Stomach smooth muscle (tissue), 2 donors: ENCODE measurements at regions not wholly inside any gene's neighbourhood (a gene's known extent, or its start where the extent isn't known, plus 50 kb on each side); places are given as distances from the start of the nearest gene placed in this dataset.

Experiments used
- H3K27ac ChIP-seq: one replicate; pipeline ENCODE4 v1.7.0; 2013; ENCODE audit warnings: mild to moderate bottlenecking, low read length, inconsistent platforms
- H3K27me3 ChIP-seq, 2 donors: one replicate each; pipeline ENCODE4 v1.7.0; 2013; ENCODE audit warnings: low read length in 2 of 2; ENCODE audit not compliant: insufficient read depth in 2 of 2, control insufficient read depth in 1 of 2
- H3K36me3 ChIP-seq, 2 donors: one replicate each; pipeline ENCODE4 v1.7.0; 2013; ENCODE audit warnings: low read length in 2 of 2; ENCODE audit not compliant: control insufficient read depth in 2 of 2, insufficient read depth in 2 of 2
- H3K4me1 ChIP-seq: one replicate; pipeline ENCODE4 v1.7.0; 2013; ENCODE audit warnings: low read length; ENCODE audit not compliant: control insufficient read depth, insufficient read depth
- H3K4me3 ChIP-seq, 2 donors: one replicate each; pipeline ENCODE4 v1.7.0; 2013; ENCODE audit warnings: low read length in 2 of 2
- H3K9ac ChIP-seq, 2 donors: one replicate each; pipeline ENCODE4 v1.7.0; 2013; ENCODE audit warnings: low read length in 2 of 2, mild to moderate bottlenecking in 1 of 2
- H3K9me3 ChIP-seq, 2 donors: one replicate each; pipeline ENCODE4 v1.7.0; 2013; ENCODE audit warnings: low read length in 2 of 2; ENCODE audit not compliant: control insufficient read depth in 2 of 2
- donor health status: healthy.
- donor health status: Pancreatic carcinoma.

DNA sequence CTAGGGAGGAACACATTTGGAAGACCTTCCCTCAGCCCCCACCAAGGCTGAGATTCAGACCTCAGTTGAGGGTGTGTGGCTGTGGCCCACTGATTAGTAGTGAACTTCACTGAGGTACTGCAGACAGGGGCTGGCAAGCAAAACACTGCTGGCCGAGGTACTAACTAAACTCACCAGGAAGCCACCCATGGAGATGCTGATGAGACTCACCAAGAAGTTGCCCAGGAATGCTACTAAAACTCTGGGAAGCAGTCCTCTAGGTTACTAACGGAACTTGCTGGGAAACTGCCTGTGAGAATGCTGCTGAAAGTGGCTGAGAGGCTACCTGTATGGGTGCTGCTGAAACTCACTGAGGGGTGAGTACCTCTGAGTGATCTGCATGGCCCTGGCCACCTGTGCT, 372.4 kb upstream of the RPS6KA3 start:
- H3K27me3 ChIP-seq: no peaks in the 10 kb centered on the region
- no peaks in the 10 kb centered on the region for H3K4me1 ChIP-seq
- H3K27ac ChIP-seq: no peak overlapping the region
- H3K36me3 ChIP-seq: no peaks in the 10 kb centered on the region
- peaks cover 0 to 4% of the 10 kb centered on the region in 2 donors for H3K9me3 ChIP-seq
- H3K9ac ChIP-seq: no peak overlapping the region
- H3K4me3 ChIP-seq: no peak overlapping the region

DNA sequence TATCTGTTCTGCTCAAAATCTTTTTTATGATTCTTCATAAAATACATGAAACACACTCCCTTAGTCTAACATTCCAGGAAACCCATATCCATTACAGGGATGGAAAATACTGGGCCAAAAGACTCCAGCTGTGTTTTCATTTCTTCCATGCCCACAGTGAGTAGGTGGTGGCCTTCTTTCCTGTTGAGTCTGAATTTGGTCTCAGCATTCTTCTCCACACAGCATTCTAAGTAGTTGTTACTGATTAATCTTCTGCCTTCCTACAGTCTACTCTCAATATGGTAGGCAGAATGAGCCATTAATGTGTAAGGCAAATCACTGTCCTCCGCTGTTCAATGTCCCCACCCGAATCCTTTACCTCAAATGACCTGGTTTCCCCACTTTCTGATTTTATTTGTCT, 370.6 kb upstream of the RPS6KA3 start:
- Histone ChIP-seq H3K9ac (no peak overlapping the region), H3K4me1 (no peaks in the 10 kb centered on the region), H3K27ac (no peak overlapping the region), H3K9me3 (peaks cover 0 to 4% of the 10 kb centered on the region in 2 donors), H3K27me3 (no peaks in the 10 kb centered on the region), H3K36me3 (no peaks in the 10 kb centered on the region), H3K4me3 (no peak overlapping the region)

DNA sequence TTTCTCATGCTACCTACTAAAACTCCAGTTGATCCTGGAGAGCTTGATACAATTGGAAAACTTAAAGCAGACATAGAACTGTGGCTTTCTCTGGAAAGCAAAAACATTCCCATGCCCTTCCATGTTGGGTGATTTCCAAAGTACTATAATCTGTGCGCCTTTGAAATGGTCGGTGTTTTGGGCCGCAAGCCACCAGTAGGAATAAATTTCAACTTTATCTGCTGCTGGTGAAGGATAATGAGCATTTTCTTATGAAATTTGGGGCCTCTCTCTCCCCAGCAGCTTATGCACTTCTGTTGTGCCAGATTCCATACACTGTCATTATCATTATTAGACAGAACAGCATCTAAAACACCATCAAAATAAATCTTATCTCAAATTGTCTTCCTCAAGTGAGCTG, 366.7 kb upstream of the RPS6KA3 start:
- no peaks in the 10 kb centered on the region for H3K36me3 ChIP-seq
- H3K27ac ChIP-seq: no peak overlapping the region
- H3K4me3 ChIP-seq: no peak overlapping the region

DNA sequence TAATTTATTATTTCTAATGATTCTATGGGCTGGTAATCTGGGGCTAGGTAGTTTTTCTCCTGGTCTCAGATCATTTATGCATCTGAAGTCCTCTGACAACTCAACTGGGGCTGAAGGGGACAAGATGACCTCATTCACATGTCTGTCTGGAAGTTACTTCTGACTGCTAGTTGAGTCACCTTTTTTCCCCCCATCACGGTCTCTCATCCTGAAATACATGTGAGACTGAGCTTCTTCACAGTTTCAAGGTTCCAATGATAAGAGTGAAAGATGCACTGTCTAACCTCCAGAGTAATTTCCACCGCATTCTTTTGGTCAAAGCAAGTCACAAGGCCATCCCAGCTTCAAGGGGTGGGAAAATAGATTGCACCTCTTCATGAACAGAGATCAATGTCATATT, 356.7 kb upstream of the RPS6KA3 start:
- no peaks in the 10 kb centered on the region for H3K4me1 ChIP-seq
- peaks cover 0 to 2% of the 10 kb centered on the region in 2 donors for H3K27me3 ChIP-seq
- H3K27ac ChIP-seq: no peak overlapping the region
- H3K9me3 ChIP-seq: peaks cover 0 to 6% of the 10 kb centered on the region in 2 donors
- H3K9ac ChIP-seq: no peak overlapping the region
- no peaks in the 10 kb centered on the region for H3K36me3 ChIP-seq
- H3K4me3 ChIP-seq: no peak overlapping the region

More for the DNA sequence above, 366.7 kb upstream of the RPS6KA3 start:
- Histone ChIP-seq H3K9ac (no peak overlapping the region), H3K27me3 (peaks cover 0 to 7% of the 10 kb centered on the region in 2 donors), H3K4me1 (no peaks in the 10 kb centered on the region), H3K9me3 (no peaks in the 10 kb centered on the region)

DNA sequence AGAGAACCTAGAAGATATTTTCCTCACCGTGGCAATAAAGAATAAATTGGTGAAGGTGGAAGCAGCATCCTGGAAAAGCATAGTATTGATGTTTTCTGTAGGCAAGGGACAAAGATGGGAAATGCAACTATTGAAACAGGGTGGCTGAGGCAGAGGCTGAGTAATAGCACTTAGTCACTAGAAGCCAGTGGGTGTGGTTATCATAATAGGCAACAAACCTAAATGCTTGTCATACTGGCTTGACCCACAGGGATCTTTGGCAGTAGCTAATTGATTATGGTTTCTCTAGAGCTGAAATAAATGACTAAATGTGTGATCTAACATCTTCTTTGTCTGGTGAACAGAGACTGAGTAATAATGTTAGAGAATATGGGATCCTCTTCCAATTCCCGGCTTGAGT, 353.6 kb upstream of the RPS6KA3 start:
- Histone ChIP-seq H3K9me3 (peaks cover 0 to 6% of the 10 kb centered on the region in 2 donors), H3K27ac (no peak overlapping the region), H3K4me3 (no peak overlapping the region), H3K27me3 (peaks cover 0 to 5% of the 10 kb centered on the region in 2 donors), H3K9ac (no peak overlapping the region), H3K36me3 (no peaks in the 10 kb centered on the region), H3K4me1 (no peaks in the 10 kb centered on the region)

DNA sequence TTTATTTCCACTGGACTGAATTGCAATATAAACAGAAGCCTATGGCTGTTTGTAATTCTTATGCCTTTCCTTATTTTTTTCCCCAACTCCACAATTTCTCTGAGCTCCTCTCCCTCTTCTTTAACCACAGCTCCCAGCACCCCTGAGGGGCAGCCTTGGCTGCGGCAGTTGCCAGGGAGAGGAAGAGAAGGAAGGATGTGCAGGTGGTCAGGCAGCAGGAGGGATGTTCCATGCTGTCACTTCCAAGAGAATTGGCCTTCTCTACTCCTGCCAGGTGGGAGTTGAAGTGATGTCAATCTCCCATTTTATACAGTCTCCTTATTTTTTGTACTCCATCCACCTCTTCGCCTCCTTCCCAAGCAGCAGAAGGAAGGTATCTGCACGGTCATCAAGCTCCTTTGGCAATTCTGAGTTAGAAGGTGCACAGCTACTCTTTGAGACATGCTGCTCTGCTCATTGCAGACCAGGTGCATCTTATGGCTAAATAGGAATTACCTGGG, 343.3 kb upstream of the RPS6KA3 start:
- H3K27ac ChIP-seq: no peak overlapping the region
- H3K4me3 ChIP-seq: no peak overlapping the region
- no peak overlapping the region for H3K9ac ChIP-seq
- H3K9me3 ChIP-seq: no peaks in the 10 kb centered on the region
- H3K27me3 ChIP-seq: peaks cover 0 to 6% of the 10 kb centered on the region in 2 donors
- no peaks in the 10 kb centered on the region for H3K4me1 ChIP-seq
- no peaks in the 10 kb centered on the region for H3K36me3 ChIP-seq

DNA sequence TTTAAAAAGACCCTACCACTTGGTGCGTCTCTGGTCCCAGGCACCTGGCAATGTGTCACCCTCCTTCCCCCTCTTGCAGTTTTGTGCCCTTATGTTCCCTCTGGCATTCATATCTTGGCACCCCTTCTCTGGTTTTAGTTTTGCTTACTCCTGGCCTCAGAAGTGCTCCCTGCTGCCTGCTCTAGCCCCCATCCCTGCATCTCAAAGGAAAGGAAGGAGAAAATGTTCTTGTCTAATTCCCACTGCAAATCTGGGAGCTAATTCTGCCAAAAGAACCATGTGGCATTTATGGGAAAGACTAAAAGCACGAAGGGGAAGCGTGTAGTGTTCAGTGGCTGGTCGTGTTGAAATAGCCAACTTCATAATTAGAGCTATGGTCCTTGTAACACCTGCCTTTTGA, 340.1 kb upstream of the RPS6KA3 start:
- Histone ChIP-seq H3K4me1 (no peaks in the 10 kb centered on the region), H3K9ac (no peak overlapping the region), H3K27ac (no peak overlapping the region), H3K36me3 (no peaks in the 10 kb centered on the region), H3K27me3 (peaks cover 0 to 6% of the 10 kb centered on the region in 2 donors), H3K9me3 (no peaks in the 10 kb centered on the region), H3K4me3 (no peak overlapping the region)

DNA sequence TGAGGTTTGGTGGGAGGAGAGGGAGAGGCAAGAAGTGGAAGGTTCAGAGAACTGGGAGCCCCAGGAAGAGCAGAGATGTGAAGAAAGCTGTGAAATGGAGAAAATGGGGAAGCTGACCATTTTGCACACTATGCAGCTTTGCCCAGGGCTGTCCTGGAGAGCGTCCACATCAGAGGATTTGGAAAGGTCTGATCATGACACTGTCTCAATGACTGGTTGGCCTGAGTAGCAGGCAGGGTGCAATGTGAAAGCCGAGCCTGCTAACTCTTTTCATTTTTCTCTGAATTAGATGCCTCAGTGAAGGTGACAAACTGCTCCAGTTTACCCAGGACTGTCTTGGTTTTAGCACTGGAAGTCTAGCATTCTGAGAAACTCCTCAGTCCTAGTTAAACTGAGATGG, 330.1 kb upstream of the RPS6KA3 start:
- Histone ChIP-seq H3K27me3 (no peaks in the 10 kb centered on the region), H3K9me3 (no peaks in the 10 kb centered on the region)

DNA sequence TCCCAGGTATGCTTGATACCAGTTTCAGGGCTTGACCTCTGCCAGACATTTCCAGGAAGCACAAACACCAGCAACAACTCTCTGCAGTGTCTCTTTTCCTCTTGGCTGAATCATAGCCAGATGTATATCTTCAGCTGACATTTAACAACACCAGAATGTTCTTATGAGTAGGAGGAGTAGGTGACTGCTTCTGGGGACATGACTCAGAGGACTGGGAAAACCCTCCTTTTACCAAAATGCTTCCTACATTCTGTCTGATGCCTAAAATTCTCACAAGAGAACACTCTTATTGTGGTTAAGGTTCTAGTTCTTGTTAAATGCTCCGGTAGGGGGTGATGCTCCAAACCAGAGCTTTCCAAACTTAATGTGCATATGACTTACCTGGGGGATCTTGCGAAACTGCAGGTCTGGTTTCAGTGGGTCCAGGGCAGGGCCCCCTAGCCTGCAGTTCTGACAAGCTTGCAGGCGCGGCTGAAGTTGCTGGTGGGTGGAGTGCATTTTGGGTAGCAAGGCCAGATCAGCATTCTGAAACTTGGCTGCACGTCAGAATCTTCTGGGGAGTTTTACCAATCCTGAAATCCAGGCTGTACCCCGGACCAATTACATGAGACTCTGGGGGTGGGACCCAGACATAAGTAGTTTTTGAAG, 329.3 kb upstream of the RPS6KA3 start:
- Histone ChIP-seq H3K9ac (no peak overlapping the region), H3K4me1 (no peaks in the 10 kb centered on the region), H3K4me3 (no peak overlapping the region), H3K9me3 (no peaks in the 10 kb centered on the region), H3K27me3 (no peaks in the 10 kb centered on the region), H3K36me3 (no peaks in the 10 kb centered on the region), H3K27ac (no peak overlapping the region)

More for the DNA sequence above, 330.1 kb upstream of the RPS6KA3 start:
- Histone ChIP-seq H3K36me3 (no peaks in the 10 kb centered on the region), H3K4me1 (no peaks in the 10 kb centered on the region), H3K27ac (no peak overlapping the region), H3K4me3 (no peak overlapping the region), H3K9ac (no peak overlapping the region)

DNA sequence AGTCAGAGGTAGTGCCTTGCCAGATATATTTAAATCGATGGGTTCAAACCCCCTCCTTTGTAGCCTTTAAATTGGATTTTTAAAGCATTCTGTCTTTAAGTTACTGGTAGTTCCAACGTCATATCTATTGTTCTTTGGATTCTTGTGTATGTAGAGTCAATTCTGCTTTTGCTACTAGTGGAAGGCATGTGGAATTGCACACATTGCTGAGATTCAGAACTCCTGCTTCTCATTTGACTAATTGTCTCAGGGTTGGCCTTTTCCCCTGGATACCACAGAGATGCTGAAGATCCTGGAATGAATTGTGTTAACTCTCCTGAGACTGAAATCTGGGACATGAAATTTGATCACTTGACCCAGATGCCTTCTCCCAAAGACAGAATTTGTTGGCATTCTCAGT, 328.3 kb upstream of the RPS6KA3 start:
- Histone ChIP-seq H3K9ac (no peak overlapping the region), H3K36me3 (no peaks in the 10 kb centered on the region), H3K4me3 (no peak overlapping the region), H3K9me3 (no peaks in the 10 kb centered on the region), H3K27ac (no peak overlapping the region), H3K4me1 (no peaks in the 10 kb centered on the region), H3K27me3 (no peaks in the 10 kb centered on the region)

DNA sequence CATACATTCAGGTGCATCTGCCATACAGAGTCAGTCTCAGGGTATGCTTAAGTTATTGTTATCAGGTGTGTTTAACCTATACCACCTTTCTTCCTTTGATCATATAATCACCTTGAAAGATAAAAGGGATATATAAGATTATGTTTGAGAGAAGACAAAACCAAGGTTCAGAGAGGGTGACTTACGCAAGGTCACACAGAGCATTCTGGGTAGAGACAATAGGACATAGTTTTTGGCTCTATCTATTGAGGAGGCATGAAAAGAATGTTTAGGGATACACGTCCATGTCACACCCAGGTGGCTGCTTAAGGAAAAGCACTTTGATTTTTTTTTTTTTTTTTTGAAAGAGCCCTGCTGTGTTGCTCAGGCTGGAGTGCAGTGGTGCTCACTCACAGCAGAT, 327.1 kb upstream of the RPS6KA3 start:
- Histone ChIP-seq H3K4me1 (no peaks in the 10 kb centered on the region), H3K9me3 (no peaks in the 10 kb centered on the region), H3K27ac (no peak overlapping the region), H3K9ac (no peak overlapping the region), H3K36me3 (no peaks in the 10 kb centered on the region), H3K27me3 (no peaks in the 10 kb centered on the region), H3K4me3 (no peak overlapping the region)
